Left kidney (tissue), 1 donor: ENCODE measurements at regions not wholly inside any gene's neighbourhood (a gene's known extent, or its start where the extent isn't known, plus 50 kb on each side); places are given as distances from the start of the nearest gene placed in this dataset.

ENCODE experiments used
- DNase-seq: peaks from one replicate; pipeline ENCODE4 v3.0.0-alpha.2; 2013

- no peak for DNase-seq
These were observed 214.5 kb upstream of the RASA1 start for GRCh38 chr5:87053146-87053545.

GRCh38 chr5:87054821-87055220 is 212.9 kb upstream of the RASA1 start:
- no peak for DNase-seq

DNA sequence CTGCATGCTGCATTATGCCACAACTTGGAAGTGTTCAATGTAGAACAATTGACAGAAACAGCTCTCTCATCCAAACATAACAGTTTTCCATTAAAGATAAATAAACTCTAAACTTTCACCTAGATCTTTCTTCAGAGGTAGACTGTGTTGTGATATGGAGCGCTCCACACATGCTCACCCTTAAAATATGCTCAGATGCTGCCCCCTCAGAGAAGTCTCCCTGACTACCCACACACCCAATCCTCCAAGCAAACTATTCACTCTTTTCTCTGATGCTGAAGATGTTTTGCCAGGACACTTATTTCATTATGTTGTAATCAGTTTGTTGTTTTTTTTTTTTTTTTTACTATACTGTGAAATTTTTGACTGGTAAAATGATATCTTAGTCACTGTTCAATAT is 206.6 kb upstream of the RASA1 start:
- no peak for DNase-seq

- DNase-seq: no peak
These were observed 198.4 kb upstream of the RASA1 start for GRCh38 chr5:87069311-87069710.

DNA sequence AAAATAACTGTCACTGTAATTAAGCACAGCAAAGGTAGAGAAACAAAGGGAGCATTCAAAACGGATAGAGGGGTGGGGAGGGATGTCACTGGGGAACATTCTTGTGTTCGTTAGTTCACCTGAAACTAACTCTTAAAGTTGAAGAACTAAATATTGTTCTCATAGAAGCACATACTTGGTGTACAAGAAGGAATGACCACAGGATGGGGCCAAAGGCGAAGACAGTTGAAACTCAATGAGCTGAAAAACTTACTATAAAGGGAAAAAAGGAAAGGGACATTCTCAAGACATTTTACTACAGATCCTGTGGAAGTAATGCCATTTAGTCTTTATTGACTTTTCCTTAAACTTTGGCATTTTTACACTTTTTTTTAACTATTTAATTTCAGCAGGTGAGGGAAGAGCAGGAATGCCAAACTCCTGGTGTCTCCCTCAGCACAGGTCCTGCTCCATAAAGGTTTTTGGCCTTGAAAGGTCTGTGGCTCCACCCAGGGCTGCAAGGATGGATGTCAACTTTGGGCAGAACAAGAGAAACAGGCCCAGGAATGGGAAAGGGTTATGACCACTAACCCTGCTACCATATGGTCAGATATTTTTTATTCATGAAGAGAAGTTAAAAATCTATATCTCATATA is 197.6 kb upstream of the RASA1 start:
- DNase-seq: no peak

DNA sequence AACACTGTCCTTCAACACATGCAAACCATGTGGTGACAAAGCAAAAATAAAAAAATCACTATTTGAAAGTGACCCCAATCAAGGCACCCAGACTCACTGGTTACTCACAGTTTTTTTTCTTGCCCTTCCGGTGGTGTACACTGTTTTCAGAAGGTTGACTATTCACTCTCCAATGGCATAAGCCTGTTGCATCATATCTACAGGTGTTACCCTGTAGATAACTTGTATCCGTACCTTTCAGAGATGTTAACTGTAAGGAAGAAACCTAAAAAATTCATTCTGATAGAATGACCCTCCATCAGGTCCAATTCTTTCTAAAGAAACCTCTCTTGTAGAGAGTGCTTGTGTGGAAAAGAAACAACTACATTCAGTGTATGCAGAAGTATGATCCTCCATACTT is 193.6 kb upstream of the RASA1 start:
- no peak for DNase-seq

- no peak for DNase-seq
These were observed 192.6 kb upstream of the RASA1 start for GRCh38 chr5:87074934-87075541.

- no peak for DNase-seq
These were observed 191.3 kb upstream of the RASA1 start for GRCh38 chr5:87076411-87076810.

DNA sequence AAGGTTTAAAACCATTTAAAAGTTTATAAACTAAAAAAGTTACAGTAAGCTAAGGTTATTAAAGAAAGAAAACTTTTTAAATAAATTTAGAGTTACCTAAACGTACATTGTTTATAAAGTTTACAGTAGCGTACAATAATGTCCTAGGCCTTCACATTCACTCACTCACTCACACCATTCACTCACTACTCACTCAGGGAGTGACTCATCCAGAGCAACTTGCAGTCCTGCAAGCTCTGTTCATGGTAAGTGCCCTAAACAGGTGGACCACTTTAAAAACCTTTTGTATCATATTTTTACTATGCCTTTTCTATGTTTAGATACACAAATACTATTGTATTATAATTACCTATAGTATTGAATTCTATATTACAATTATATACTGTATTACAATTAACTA is 190.8 kb upstream of the RASA1 start:
- no peak for DNase-seq

DNA sequence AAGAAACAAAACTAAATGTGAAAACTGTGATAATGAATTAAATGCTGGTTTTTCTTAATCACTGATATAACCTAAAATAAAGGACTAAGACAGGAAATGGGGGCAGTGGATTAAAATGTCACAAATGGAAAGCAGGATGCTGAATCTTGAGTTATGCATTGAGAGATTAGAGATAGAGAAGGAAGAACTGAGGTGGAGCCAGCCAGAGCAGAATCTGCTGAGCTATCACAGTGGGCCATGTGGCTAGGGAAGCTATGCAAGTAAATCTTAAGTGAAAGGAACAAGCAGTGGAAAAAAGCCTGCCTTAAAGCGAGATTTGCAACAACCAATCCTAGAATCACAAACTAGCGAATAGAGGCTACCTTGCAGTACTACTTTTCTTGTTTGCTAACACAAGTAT is 188.5 kb upstream of the RASA1 start:
- no peak for DNase-seq

DNA sequence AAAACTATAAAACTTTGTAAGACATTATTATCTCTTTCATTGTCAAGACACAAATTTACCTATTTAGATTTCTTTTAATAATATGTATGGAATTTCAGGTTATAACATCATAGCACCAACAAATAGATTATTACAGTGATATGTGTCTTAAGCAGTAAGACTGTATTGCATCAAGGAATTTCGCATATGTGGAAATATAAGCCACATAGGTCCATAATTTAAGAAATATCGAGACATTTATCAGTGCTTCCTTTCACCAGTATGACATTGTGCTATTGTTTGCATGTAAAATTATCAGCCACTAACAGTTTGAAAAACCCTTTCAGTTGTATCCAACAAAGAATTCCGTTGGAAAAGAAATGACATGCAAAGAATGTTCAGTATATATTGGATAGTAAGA is 186.7 kb upstream of the RASA1 start:
- DNase-seq: no peak

DNA sequence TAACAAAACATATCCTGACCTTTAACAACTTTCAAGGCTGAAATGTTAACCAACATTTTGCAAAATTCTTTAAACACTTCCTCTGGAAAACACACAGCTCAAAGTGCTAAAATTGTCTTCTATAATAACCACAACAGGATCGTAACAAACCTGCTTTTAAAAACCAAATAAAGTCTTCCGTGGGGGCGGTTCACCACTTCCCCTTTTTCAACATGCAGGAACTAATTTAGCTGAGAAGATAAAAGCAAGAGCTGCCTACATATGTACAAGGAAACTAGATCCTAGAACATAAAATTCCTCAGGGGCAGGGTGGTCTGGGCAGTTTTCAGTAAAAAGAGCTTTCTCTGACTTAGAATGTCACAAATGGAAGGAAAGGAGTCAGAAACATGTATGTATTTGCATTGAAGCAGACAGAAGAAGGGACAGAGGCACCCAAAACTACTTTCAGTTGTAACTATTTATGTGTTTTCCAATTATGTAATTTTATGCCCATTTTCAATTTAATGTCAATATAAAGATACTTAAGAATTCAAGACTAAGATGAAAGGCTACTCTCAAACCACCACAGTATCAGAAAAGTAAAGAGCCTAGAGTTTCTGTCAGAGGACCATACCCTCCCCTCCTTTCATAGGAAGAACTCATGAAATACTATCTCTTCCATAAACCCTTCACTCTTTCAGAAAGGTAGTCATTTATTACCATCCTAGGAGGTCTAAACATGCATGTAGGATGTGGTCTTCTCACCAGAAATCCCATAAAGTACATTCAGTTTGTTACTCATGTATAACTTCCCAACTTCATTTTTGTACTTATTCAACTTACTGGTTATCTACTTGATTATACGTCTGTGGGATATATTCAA is 185.9 kb upstream of the RASA1 start:
- no peak for DNase-seq

- no peak for DNase-seq
These were observed 173.3 kb upstream of the RASA1 start for GRCh38 chr5:87094347-87094746.

- no peak for DNase-seq
These were observed 172.8 kb upstream of the RASA1 start for GRCh38 chr5:87094833-87095232.

GRCh38 chr5:87095787-87096186 is 171.9 kb upstream of the RASA1 start:
- DNase-seq: no peak

DNA sequence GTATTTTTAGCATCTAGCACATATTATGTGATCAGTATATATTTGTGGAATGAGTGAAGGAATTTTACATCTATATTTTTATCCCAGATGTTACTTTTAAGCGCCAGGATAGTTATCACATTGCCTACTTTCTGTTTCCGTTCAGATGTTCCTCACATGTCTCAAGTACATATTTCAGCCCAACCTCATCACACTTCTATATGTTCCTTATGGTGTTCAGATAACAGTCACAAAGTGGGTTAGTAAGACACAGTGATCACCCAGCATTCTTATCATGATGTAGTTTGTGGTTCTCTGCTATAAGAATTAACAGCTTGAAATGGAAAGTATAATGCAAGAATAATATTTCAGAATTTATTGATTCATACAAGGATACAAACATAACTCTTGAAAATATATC is 170.0 kb upstream of the RASA1 start:
- no peak for DNase-seq

- DNase-seq: no peak
These were observed 168.3 kb upstream of the RASA1 start for GRCh38 chr5:87099291-87099839.

- DNase-seq: no peak
These were observed 167.7 kb upstream of the RASA1 start for GRCh38 chr5:87099968-87100367.

GRCh38 chr5:87101321-87101720 is 166.4 kb upstream of the RASA1 start:
- DNase-seq: no peak

DNA sequence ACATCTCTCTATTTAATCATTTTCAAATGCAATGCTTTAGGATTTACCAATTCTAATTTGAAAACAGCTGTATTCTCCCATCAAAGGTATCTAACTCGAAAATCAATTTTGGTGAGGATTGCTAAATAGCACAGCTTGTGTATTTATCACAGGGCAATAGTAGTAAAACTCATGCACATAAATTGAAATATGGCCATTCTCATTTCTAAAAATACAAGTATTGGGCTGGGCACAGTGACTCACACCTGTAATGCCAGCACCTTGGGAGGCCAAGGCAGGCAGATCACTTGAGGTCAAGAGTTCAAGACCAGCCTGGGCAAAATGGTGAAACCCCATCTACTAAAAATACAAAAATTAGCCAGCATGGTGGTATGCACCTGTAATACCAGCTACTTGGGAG is 164.8 kb upstream of the RASA1 start:
- DNase-seq: no peak

DNA sequence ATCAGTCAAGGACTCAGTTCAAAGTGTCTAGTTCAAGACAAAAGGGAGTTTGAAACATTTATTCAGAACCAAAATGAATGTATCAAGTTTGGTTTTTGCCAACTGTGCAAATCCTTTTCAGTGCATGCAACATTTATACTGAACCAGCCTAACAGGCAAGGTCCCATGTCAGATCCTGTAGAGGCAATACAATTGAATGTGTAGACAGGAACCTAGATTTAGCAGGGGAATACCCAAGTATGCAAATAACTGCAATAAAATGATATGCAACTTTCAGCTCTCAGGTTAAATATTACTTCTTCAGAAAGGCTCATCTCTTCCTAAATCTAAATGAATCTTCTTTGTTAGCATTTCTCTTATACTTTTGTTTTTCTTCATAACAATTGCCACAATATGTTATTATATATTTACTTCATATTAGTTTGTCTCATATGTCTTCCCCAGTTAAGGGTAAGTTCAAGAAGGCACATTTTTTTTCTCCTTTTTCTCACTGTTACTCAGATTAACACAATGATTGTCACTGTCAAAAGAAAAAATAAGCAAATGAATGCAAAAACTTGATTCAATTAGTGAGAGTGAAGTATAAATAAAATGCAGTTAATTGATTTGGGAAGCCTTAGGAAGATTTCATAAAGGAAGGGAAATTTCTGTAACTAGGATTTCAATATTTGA is 163.9 kb upstream of the RASA1 start:
- DNase-seq: no peak

GRCh38 chr5:87105577-87105976 is 162.1 kb upstream of the RASA1 start:
- DNase-seq: no peak

DNA sequence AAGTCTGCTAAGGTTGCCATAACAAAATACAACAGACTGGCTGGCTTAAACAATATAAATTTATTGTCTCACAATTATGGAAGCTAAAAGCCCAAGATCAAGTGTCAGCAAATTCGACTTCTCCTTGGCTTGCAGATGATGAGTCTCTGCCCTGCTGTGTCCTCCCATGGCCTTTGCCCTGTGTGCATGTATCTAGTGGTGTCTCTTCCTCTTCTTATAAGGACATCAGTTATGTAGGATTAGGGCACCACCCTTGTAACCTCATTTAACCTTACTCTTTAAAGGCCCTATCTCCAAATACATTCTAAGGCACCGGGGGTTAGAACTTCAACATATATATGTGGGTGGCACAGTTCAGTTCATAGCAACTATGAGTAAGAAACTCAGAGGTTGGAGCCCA is 157.9 kb upstream of the RASA1 start:
- no peak for DNase-seq
